AG04450 (cell line): ENCODE measurements at regions not wholly inside any gene's neighbourhood (a gene's known extent, or its start where the extent isn't known, plus 50 kb on each side); places are given as distances from the start of the nearest gene placed in this dataset.

Experiments used
- CTCF ChIA-PET: fragments of 300-600, 350-600 bp; formaldehyde crosslinking; extraction: SDS; loops from one replicate; lab custom pipeline; 2022; ENCODE audit warnings: antibody characterized with exemption, inconsistent platforms; lab: Charles Lee
- POLR2A ChIA-PET: fragments of 350-600 bp; formaldehyde crosslinking; extraction: SDS; loops from one replicate; lab custom pipeline; 2021; ENCODE audit warnings: antibody characterized with exemption, inconsistent platforms; lab: Yijun Ruan, JAX
- DNase-seq: peaks from one replicate; pipeline ENCODE4 v3.0.0-alpha.2; 2011; ENCODE audit warnings: low read depth, low spot score
- H3K27ac ChIP-seq: one replicate; pipeline ENCODE4 v1.5.1; 2012; ENCODE audit warnings: low read depth, low read length, control low read depth
- H3K27me3 ChIP-seq: one replicate; pipeline ENCODE4 v1.6.0; 2012; ENCODE audit warnings: low read length; ENCODE audit not compliant: control insufficient read depth, insufficient read depth
- H3K4me3 ChIP-seq: 2 replicates; pipeline ENCODE4 v1.5.1; 2011; ENCODE audit warnings: mild to moderate bottlenecking, low read depth, low read length, control low read depth
- H3K9me3 ChIP-seq: 2 replicates; pipeline ENCODE4 v1.5.1; 2012; ENCODE audit warnings: low read length; ENCODE audit not compliant: control insufficient read depth, insufficient read depth
- TF ChIP-seq, protein P1 (sequence below): IDR thresholded peaks from 2 replicates; pipeline ENCODE4 v1.5.1; 2011; ENCODE audit warnings: low read depth, low read length, control low read depth, inconsistent platforms

DNA sequence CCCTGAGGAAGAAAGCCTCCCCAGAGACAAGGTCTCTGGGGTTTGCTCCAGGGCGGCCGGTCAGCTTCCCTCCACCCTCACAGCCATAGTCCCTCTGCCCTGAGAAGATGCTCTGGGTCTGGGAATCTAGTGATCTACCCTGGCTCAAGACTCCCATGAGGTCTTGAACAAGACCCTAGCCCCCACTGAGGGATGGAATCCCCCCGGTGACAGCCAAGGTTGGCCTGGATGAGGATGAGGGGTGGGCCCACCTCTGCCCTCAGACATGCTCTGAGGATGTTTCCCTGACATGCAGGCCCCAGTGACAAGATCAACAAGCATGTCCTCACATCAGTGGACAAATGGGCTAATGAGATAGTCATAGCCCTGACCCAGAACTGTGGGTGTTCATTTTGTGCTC, 138.6 kb downstream of the C5orf15 start:
- TF ChIP-seq, protein P1, sequence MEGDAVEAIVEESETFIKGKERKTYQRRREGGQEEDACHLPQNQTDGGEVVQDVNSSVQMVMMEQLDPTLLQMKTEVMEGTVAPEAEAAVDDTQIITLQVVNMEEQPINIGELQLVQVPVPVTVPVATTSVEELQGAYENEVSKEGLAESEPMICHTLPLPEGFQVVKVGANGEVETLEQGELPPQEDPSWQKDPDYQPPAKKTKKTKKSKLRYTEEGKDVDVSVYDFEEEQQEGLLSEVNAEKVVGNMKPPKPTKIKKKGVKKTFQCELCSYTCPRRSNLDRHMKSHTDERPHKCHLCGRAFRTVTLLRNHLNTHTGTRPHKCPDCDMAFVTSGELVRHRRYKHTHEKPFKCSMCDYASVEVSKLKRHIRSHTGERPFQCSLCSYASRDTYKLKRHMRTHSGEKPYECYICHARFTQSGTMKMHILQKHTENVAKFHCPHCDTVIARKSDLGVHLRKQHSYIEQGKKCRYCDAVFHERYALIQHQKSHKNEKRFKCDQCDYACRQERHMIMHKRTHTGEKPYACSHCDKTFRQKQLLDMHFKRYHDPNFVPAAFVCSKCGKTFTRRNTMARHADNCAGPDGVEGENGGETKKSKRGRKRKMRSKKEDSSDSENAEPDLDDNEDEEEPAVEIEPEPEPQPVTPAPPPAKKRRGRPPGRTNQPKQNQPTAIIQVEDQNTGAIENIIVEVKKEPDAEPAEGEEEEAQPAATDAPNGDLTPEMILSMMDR: no peak
- no peak overlapping the region for H3K27ac ChIP-seq
- DNase-seq: no peak
- CTCF ChIA-PET: no interaction called here
- no peak overlapping the region for H3K4me3 ChIP-seq
- H3K27me3 ChIP-seq: peaks cover 12% of the 10 kb centered on the region
- no peaks in the 10 kb centered on the region for H3K9me3 ChIP-seq
- POLR2A ChIA-PET: no interaction called here

DNA sequence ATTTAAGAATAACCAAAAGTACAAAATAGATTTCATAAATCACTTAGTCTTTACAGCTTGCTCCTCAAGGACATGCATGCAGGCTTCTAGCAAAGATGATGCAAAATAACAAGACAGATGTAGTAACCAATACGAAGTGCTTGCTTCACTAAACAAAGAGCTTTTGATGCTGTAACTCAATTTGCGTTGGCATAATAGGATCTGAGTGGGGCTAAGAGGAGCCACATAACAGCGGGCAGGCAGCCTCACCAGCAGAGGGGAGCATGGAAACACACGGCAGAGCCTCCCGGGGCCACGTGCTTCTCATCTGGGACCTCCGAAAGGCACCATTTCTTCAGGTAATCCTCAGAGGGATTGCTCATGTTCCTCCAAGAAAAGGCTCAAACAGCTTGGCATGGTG, 139.7 kb downstream of the C5orf15 start:
- Histone ChIP-seq H3K9me3 (no peaks in the 10 kb centered on the region), H3K27me3 (peaks cover 12% of the 10 kb centered on the region), H3K27ac (no peak overlapping the region), H3K4me3 (no peak overlapping the region)
- TF ChIP-seq, protein P1: no peak
- ChIA-PET CTCF (no interaction called here), POLR2A (no interaction called here)
- DNase-seq: no peak

GRCh38 chr5:133827830-133828229, 140.6 kb downstream of the C5orf15 start:
- Histone ChIP-seq H3K27ac (no peak overlapping the region), H3K27me3 (peaks cover 12% of the 10 kb centered on the region), H3K4me3 (no peak overlapping the region), H3K9me3 (no peaks in the 10 kb centered on the region)
- CTCF ChIA-PET: no interaction called here
- no peak for DNase-seq
- TF ChIP-seq, protein P1: no peak
- POLR2A ChIA-PET: no interaction called here

DNA sequence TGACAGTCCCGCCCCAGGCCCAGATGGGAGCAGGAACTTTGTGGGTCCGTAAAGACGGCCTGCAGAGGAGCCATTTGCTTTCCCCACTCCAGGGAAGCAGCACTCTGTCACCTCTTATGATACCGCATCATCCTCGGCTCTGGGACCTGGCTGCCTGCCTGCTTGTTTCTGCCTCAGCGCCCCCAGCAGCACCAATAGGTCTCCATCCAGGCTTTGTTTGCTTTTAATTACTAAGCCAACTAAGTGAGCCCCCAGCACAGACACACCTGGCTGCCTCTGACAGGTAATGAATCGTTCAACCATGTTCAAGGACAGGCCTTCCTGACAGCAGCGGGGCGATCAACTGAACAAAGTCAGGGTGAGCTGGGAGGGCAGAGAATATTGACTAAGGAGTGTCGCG, 141.4 kb downstream of the C5orf15 start:
- TF ChIP-seq, protein P1: no peak
- H3K9me3 ChIP-seq: no peaks in the 10 kb centered on the region
- CTCF ChIA-PET: no interaction called here

GRCh38 chr5:133825631-133826289, 142.7 kb downstream of the C5orf15 start:
- Histone ChIP-seq H3K27me3 (peaks cover 15% of the 10 kb centered on the region), H3K9me3 (no peaks in the 10 kb centered on the region), H3K27ac (no peak overlapping the region), H3K4me3 (no peak overlapping the region)
- CTCF ChIA-PET: no interaction called here
- POLR2A ChIA-PET: no interaction called here
- no peak for DNase-seq
- TF ChIP-seq, protein P1: no peak

More for the DNA sequence above, 141.4 kb downstream of the C5orf15 start:
- Histone ChIP-seq H3K27ac (no peak overlapping the region), H3K27me3 (peaks cover 12% of the 10 kb centered on the region), H3K4me3 (no peak overlapping the region)
- DNase-seq: no peak
- POLR2A ChIA-PET: no interaction called here
